ENCODE measurements at regions not wholly inside any gene's neighbourhood (a gene's known extent, or its start where the extent isn't known, plus 50 kb on each side); places are given as distances from the start of the nearest gene placed in this dataset.

DNA sequence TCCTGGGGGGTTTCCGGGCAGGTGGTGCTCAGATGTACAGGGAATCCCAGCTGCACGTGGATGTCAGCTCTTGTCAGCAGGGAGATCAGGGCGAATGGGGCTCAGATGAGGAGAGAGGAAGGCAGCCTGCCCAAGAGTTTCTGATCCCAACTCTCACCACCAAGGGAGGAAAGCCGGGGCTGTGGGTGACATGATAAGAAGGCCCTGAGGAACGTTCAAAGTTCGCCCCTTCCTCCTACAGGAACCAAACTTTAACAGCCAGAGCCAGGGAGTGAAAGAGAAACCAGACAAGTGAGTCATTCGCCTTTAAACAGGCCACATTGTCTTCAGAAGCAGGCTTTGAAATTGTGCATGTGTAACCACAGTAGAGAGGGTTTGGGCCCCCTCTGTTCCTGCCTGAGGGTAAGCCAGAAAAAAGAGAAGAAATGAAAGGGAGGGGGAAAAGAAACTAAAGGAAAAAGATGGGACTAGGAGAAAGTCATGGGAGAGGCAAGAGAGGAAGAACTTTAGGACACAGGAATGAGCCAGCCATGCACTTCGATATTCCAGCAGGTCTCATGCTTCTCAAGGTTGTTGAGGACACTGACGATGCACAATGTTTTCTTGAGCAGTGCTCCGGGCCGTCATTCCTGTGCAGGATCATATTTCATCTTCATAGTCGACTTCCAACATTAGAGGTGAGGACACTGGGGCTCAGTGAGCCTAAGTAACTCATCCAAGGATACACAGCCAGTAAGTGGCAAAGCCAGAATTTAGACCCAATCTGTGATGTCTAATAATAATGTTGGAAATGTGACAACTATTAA is 691.4 kb upstream of the TBX3 start:
- H3K27ac ChIP-seq (ENCODE audit: low read length): no peak overlapping the region
- no peaks in the 10 kb centered on the region for H3K27me3 ChIP-seq (ENCODE audit: insufficient read depth, low read depth, low read length)
- H3K9ac ChIP-seq (ENCODE audit: low read length): no peak overlapping the region
- no peaks in the 10 kb centered on the region for H3K9me2 ChIP-seq (ENCODE audit: insufficient read depth, low read length)
- H3K4me3 ChIP-seq (ENCODE audit: low read length): no peak overlapping the region
- no peaks in the 10 kb centered on the region for H3K36me3 ChIP-seq (ENCODE audit: insufficient read depth, low read length)
- H3K79me2 ChIP-seq (replicated peaks; ENCODE audit: insufficient read depth, low read length): no peaks in the 10 kb centered on the region
- H3K9me3 ChIP-seq (ENCODE audit: low read length): no peaks in the 10 kb centered on the region
- no peak overlapping the region for H3K4me2 ChIP-seq (ENCODE audit: low read length)
- no peaks in the 10 kb centered on the region for H4K20me1 ChIP-seq (ENCODE audit: insufficient read depth)
- no peak overlapping the region for H2AFZ ChIP-seq (ENCODE audit: low read depth, low read length)
- H3F3A ChIP-seq (ENCODE audit: insufficient read depth, low read length, poor library complexity, severe bottlenecking): no peaks in the 10 kb centered on the region
- TF ChIP-seq EZH2 (IDR thresholded peaks at IDR 0.05; ENCODE audit: borderline replicate concordance, insufficient read depth, low read length, poor library complexity, severe bottlenecking) (no peak), MXI1 (conservative IDR thresholded peaks at IDR 0.05; ENCODE audit: poor library complexity, severe bottlenecking) (no peak), SMC3 (conservative IDR thresholded peaks at IDR 0.05; ENCODE audit: poor library complexity) (no peak), POLR2AphosphoS5 (IDR thresholded peaks at IDR 0.05) (no peak), REST (IDR thresholded peaks at IDR 0.05; ENCODE audit: borderline replicate concordance) (no peak), TAF1 (IDR thresholded peaks at IDR 0.05; ENCODE audit: low read depth) (no peak), EP300 (conservative IDR thresholded peaks at IDR 0.05; ENCODE audit: poor library complexity, severe bottlenecking) (no peak), RAD21 (conservative IDR thresholded peaks at IDR 0.05) (no peak)
- TF ChIP-seq, protein P1, sequence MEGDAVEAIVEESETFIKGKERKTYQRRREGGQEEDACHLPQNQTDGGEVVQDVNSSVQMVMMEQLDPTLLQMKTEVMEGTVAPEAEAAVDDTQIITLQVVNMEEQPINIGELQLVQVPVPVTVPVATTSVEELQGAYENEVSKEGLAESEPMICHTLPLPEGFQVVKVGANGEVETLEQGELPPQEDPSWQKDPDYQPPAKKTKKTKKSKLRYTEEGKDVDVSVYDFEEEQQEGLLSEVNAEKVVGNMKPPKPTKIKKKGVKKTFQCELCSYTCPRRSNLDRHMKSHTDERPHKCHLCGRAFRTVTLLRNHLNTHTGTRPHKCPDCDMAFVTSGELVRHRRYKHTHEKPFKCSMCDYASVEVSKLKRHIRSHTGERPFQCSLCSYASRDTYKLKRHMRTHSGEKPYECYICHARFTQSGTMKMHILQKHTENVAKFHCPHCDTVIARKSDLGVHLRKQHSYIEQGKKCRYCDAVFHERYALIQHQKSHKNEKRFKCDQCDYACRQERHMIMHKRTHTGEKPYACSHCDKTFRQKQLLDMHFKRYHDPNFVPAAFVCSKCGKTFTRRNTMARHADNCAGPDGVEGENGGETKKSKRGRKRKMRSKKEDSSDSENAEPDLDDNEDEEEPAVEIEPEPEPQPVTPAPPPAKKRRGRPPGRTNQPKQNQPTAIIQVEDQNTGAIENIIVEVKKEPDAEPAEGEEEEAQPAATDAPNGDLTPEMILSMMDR (IDR thresholded peaks at IDR 0.05; ENCODE audit: poor library complexity, severe bottlenecking): no peak

- no peaks in the 10 kb centered on the region for H3K36me3 ChIP-seq (ENCODE audit: insufficient read depth, low read length)
- no peaks in the 10 kb centered on the region for H3K79me2 ChIP-seq (replicated peaks; ENCODE audit: insufficient read depth, low read length)
- H2AFZ ChIP-seq (ENCODE audit: low read depth, low read length): no peak overlapping the region
- no peaks in the 10 kb centered on the region for H3F3A ChIP-seq (ENCODE audit: insufficient read depth, low read length, poor library complexity, severe bottlenecking)
- no peaks in the 10 kb centered on the region for H3K27me3 ChIP-seq (ENCODE audit: insufficient read depth, low read depth, low read length)
- no peaks in the 10 kb centered on the region for H4K20me1 ChIP-seq (ENCODE audit: insufficient read depth)
- no peak overlapping the region for H3K4me2 ChIP-seq (ENCODE audit: low read length)
- TF ChIP-seq TAF1 (IDR thresholded peaks at IDR 0.05; ENCODE audit: low read depth): no peak
- no peak for TF ChIP-seq SMC3 (conservative IDR thresholded peaks at IDR 0.05; ENCODE audit: poor library complexity)
- TF ChIP-seq EZH2 (IDR thresholded peaks at IDR 0.05; ENCODE audit: borderline replicate concordance, insufficient read depth, low read length, poor library complexity, severe bottlenecking): no peak
- no peak for TF ChIP-seq POLR2AphosphoS5 (IDR thresholded peaks at IDR 0.05)
- TF ChIP-seq MXI1 (conservative IDR thresholded peaks at IDR 0.05; ENCODE audit: poor library complexity, severe bottlenecking): no peak
- TF ChIP-seq EP300 (conservative IDR thresholded peaks at IDR 0.05; ENCODE audit: poor library complexity, severe bottlenecking): no peak
- TF ChIP-seq RAD21 (conservative IDR thresholded peaks at IDR 0.05): no peak
- TF ChIP-seq, protein P1 (IDR thresholded peaks at IDR 0.05; ENCODE audit: poor library complexity, severe bottlenecking): no peak
- TF ChIP-seq REST (IDR thresholded peaks at IDR 0.05; ENCODE audit: borderline replicate concordance): no peak
- no peak overlapping the region for H3K9ac ChIP-seq (ENCODE audit: low read length)
- no peak overlapping the region for H3K4me3 ChIP-seq (ENCODE audit: low read length)
- H3K9me3 ChIP-seq (ENCODE audit: low read length): no peaks in the 10 kb centered on the region
- no peak overlapping the region for H3K27ac ChIP-seq (ENCODE audit: low read length)
- H3K9me2 ChIP-seq (ENCODE audit: insufficient read depth, low read length): no peaks in the 10 kb centered on the region
These were observed 690.7 kb upstream of the TBX3 start for GRCh38 chr12:115374480-115375185.
